ENCODE measurements at regions not wholly inside any gene's neighbourhood (a gene's known extent, or its start where the extent isn't known, plus 50 kb on each side); places are given as distances from the start of the nearest gene placed in this dataset.
"Not testable (repeated sequence)": the region's sequence is repeated elsewhere in the genome, so short reads cannot be mapped to it uniquely, and the experiment has no call there.

DNA sequence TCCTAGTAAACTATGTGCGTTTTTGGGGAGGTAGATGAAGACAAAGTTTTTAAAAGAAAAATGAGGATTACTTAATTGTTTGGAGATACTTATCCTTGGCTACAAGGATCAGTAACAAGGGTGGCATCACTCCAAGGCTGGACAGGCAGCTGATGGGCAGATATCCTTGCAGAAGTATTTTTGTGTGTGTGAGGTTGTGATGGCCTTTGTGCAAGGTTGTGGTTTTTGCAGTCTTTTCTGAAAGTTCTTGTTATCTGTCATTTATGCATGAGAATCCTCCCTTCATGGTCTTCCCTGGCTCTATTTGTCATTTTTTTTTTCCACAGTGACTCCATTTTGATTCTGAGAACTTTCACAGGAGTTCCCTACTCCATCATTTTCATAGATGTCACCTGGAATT, 96.0 kb upstream of the C1GALT1C1 start:
- DNase-seq (ENCODE audit: extremely low read depth, low read depth) = no peak
- TF ChIP-seq, protein P1, sequence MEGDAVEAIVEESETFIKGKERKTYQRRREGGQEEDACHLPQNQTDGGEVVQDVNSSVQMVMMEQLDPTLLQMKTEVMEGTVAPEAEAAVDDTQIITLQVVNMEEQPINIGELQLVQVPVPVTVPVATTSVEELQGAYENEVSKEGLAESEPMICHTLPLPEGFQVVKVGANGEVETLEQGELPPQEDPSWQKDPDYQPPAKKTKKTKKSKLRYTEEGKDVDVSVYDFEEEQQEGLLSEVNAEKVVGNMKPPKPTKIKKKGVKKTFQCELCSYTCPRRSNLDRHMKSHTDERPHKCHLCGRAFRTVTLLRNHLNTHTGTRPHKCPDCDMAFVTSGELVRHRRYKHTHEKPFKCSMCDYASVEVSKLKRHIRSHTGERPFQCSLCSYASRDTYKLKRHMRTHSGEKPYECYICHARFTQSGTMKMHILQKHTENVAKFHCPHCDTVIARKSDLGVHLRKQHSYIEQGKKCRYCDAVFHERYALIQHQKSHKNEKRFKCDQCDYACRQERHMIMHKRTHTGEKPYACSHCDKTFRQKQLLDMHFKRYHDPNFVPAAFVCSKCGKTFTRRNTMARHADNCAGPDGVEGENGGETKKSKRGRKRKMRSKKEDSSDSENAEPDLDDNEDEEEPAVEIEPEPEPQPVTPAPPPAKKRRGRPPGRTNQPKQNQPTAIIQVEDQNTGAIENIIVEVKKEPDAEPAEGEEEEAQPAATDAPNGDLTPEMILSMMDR (IDR thresholded peaks at IDR 0.05; ENCODE audit: low read depth, low read length, missing control alignments) = no peak
- no peak overlapping the region for H3K4me3 ChIP-seq (replicated peaks; ENCODE audit: low read depth, low read length)

DNA sequence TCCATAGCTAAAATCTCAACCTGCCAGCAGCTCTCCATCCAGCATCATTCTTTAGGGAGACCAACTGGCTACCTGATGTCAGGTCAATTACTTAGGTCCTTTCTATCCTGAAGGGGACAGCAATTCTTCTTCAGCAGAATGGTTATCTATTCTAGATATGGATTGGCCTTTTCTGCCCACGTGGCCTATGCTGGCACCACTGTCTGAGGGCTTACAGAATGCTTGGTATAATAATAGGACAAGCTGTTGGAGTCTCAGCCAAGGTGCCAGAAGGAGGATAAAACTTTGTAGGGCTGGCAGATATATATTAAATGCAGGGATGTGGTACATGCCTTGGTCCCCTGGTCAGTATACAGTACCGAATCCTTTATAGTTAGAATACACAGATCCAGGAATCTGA, 89.8 kb upstream of the C1GALT1C1 start:
- no peak for DNase-seq (ENCODE audit: extremely low read depth, low read depth)
- no peak overlapping the region for H3K4me3 ChIP-seq (replicated peaks; ENCODE audit: low read depth, low read length)
- TF ChIP-seq, protein P1 (IDR thresholded peaks at IDR 0.05; ENCODE audit: low read depth, low read length, missing control alignments) = no peak

DNA sequence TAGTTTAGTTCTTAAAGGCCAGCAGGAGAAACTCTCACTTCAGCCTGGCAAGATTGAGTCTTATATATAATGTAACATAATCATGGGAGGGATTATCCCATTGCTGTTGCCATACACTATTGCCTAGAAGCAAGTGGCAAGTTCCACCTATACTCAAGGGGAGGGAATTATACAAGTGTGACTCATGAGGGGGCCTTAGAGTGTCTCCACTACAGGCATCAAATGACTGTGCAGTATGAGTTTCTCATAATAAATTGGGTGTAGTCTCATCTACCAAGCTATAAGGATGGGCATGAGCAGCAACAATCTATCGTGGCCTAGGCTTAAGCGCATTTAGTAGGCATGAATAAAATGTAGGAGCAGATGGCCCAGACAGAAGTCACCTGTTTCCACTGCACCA, 89.1 kb upstream of the C1GALT1C1 start:
- DNase-seq (ENCODE audit: extremely low read depth, low read depth) = no peak
- TF ChIP-seq, protein P1 (IDR thresholded peaks at IDR 0.05; ENCODE audit: low read depth, low read length, missing control alignments) = no peak
- H3K4me3 ChIP-seq (replicated peaks; ENCODE audit: low read depth, low read length) = no peak overlapping the region

DNA sequence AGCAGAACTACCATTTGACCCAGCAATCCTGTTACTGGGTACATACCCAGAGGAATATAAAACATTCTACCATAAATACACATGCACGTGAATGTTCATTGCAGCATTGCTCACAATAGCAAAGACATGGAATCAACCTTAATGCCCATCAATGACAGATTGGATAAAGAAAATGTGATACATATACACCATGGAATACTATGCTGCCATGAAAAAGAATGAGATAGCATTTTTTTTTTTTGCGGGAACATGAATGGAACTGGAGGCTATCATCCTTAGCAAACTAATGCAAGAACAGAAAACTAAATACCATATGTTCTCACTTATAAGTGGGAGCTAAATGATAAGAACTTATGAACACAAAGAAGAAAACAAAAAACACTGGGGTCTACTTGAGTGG, 72.5 kb upstream of the C1GALT1C1 start:
- H3K4me3 ChIP-seq (replicated peaks; ENCODE audit: low read depth, low read length); DNase-seq (ENCODE audit: extremely low read depth, low read depth): not testable (repeated sequence)

DNA sequence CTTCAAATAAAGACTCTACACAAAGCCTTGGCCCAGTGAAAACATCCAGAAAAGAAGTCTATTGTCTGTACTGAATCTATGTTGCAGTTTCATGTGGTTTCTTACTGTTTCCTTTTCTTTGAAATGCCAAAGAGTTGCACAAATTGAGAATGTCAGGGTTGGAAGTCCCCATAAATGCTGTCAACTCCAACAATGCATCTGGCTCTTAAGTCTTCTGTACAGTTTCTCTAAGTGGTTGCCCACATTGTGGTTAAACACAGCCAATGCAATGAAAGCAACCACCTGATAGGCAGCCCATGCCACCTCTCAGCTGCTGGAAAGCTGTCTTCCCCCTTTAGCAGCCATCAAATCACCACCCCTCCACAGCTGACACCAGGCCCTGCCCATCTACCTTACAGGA, 67.2 kb upstream of the C1GALT1C1 start:
- no peak overlapping the region for H3K4me3 ChIP-seq (replicated peaks; ENCODE audit: low read depth, low read length)
- no peak for DNase-seq (ENCODE audit: extremely low read depth, low read depth)
- TF ChIP-seq, protein P1 (IDR thresholded peaks at IDR 0.05; ENCODE audit: low read depth, low read length, missing control alignments) = no peak

DNA sequence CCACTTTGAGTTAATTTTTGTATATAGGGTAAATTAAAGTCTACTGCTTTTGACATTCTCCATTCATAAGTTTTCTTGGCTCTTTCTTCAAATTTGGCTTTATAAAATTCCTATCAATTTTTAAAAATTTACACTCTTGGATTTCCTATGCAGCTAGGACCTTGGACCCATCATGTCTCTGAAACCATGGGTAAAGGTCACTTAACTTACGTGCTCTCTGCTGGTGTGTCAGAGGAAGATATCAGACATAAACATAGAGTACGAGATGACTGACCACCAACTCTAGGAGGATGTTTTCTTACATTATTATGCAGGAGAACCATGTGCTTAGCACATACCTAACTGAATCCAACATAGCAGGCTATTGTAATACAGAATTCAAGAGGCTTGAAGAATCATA, 62.5 kb upstream of the C1GALT1C1 start:
- TF ChIP-seq, protein P1 (IDR thresholded peaks at IDR 0.05; ENCODE audit: low read depth, low read length, missing control alignments) = no peak
- no peak overlapping the region for H3K4me3 ChIP-seq (replicated peaks; ENCODE audit: low read depth, low read length)
- no peak for DNase-seq (ENCODE audit: extremely low read depth, low read depth)

DNA sequence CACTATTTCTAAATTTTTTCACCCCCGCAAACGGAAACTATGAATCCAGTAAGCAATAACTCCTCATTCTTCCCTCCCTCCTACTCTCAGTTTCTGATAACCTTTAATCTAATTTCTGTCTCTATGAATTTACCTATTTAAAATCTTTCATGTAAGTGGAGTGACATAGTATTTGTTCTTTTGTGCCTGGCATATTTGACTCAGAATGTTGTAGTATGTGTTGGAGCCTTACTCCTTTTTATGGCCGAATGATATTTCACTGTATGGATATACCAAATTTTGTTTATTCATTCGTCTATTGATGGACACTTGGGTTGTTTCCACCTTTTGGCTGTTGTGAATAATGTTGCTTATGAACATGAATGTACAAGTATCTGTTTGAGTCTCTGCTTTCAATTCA, 61.1 kb upstream of the C1GALT1C1 start:
- H3K4me3 ChIP-seq (replicated peaks; ENCODE audit: low read depth, low read length) = no peak overlapping the region
- DNase-seq (ENCODE audit: extremely low read depth, low read depth) = no peak
- TF ChIP-seq, protein P1 (IDR thresholded peaks at IDR 0.05; ENCODE audit: low read depth, low read length, missing control alignments) = no peak
